ENCODE measurements at regions not wholly inside any gene's neighbourhood (a gene's known extent, or its start where the extent isn't known, plus 50 kb on each side); places are given as distances from the start of the nearest gene placed in this dataset.

DNA sequence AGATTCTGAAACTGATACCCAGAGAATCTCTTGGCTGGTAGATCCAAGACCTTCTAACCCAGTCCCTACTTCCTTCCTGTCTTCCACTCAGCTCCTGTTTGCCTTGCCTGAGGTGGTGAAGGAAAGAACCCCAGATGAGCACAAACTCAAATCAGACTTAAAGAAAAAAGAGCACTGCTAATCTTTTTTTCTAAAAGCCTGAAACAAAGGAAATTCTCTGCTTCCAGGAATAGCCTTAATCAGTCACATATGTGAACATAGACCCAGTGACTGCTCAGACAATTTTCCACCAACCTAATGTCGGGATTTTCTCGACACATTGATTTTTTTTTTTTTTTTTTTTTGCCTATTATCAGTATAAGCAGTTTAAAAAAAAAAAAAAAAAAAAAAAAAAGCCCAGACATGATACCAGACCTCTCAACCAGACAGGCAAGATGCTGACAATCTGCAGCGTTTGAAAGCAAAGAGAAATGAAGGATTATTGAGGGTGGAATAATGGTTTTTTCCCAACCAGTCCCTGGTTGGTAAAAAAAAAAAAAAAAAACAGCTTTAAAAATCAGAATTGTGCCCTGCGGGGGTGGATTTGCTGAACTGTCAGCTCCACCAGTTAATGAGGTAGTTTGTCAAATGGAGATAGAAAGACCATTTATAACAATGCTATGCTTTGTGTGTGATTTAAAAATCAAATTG, 256.8 kb upstream of the RARB start:
- TF ChIP-seq POLR2A (IDR thresholded peaks at IDR 0.05) (no peak), POLR2AphosphoS5 (IDR thresholded peaks at IDR 0.05; ENCODE audit: insufficient read depth in 1 of 2, low read depth in 1 of 2) (no peak)
- TF ChIP-seq, protein P1, sequence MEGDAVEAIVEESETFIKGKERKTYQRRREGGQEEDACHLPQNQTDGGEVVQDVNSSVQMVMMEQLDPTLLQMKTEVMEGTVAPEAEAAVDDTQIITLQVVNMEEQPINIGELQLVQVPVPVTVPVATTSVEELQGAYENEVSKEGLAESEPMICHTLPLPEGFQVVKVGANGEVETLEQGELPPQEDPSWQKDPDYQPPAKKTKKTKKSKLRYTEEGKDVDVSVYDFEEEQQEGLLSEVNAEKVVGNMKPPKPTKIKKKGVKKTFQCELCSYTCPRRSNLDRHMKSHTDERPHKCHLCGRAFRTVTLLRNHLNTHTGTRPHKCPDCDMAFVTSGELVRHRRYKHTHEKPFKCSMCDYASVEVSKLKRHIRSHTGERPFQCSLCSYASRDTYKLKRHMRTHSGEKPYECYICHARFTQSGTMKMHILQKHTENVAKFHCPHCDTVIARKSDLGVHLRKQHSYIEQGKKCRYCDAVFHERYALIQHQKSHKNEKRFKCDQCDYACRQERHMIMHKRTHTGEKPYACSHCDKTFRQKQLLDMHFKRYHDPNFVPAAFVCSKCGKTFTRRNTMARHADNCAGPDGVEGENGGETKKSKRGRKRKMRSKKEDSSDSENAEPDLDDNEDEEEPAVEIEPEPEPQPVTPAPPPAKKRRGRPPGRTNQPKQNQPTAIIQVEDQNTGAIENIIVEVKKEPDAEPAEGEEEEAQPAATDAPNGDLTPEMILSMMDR (IDR thresholded peaks at IDR 0.05) = no peak
